ENCODE measurements at regions not wholly inside any gene's neighbourhood (a gene's known extent, or its start where the extent isn't known, plus 50 kb on each side); places are given as distances from the start of the nearest gene placed in this dataset.

GRCh38 chr11:109307366-109307765 is 114.6 kb upstream of the C11orf87 start:
- no peak overlapping the region for H3K4me3 ChIP-seq (replicated peaks; ENCODE audit: low read depth, low read length)
- no peak for TF ChIP-seq CTCF (IDR thresholded peaks at IDR 0.05; ENCODE audit: low read depth, low read length, missing control alignments)
- DNase-seq (ENCODE audit: extremely low read depth, low read depth): no peak

GRCh38 chr11:109308551-109308950 is 113.4 kb upstream of the C11orf87 start:
- TF ChIP-seq CTCF (IDR thresholded peaks at IDR 0.05; ENCODE audit: low read depth, low read length, missing control alignments): no peak
- no peak for DNase-seq (ENCODE audit: extremely low read depth, low read depth)
- no peak overlapping the region for H3K4me3 ChIP-seq (replicated peaks; ENCODE audit: low read depth, low read length)

GRCh38 chr11:109309153-109309552 is 112.8 kb upstream of the C11orf87 start:
- DNase-seq (ENCODE audit: extremely low read depth, low read depth): no peak
- TF ChIP-seq CTCF (IDR thresholded peaks at IDR 0.05; ENCODE audit: low read depth, low read length, missing control alignments): no peak
- H3K4me3 ChIP-seq (replicated peaks; ENCODE audit: low read depth, low read length): no peak overlapping the region

GRCh38 chr11:109317726-109318125 is 104.3 kb upstream of the C11orf87 start:
- no peak for DNase-seq (ENCODE audit: extremely low read depth, low read depth)
- no peak for TF ChIP-seq CTCF (IDR thresholded peaks at IDR 0.05; ENCODE audit: low read depth, low read length, missing control alignments)
- H3K4me3 ChIP-seq (replicated peaks; ENCODE audit: low read depth, low read length): no peak overlapping the region

- no peak for TF ChIP-seq CTCF (IDR thresholded peaks at IDR 0.05; ENCODE audit: low read depth, low read length, missing control alignments)
- DNase-seq (ENCODE audit: extremely low read depth, low read depth): no peak
- no peak overlapping the region for H3K4me3 ChIP-seq (replicated peaks; ENCODE audit: low read depth, low read length)
These were observed 101.4 kb upstream of the C11orf87 start for GRCh38 chr11:109320595-109320994.

GRCh38 chr11:109326781-109327180 is 95.2 kb upstream of the C11orf87 start:
- no peak overlapping the region for H3K4me3 ChIP-seq (replicated peaks; ENCODE audit: low read depth, low read length)
- no peak for TF ChIP-seq CTCF (IDR thresholded peaks at IDR 0.05; ENCODE audit: low read depth, low read length, missing control alignments)
- no peak for DNase-seq (ENCODE audit: extremely low read depth, low read depth)

- H3K4me3 ChIP-seq (replicated peaks; ENCODE audit: low read depth, low read length): no peak overlapping the region
- no peak for TF ChIP-seq CTCF (IDR thresholded peaks at IDR 0.05; ENCODE audit: low read depth, low read length, missing control alignments)
- no peak for DNase-seq (ENCODE audit: extremely low read depth, low read depth)
These were observed 92.3 kb upstream of the C11orf87 start for GRCh38 chr11:109329716-109330115.
